HG03432 (cell line): ENCODE measurements at regions not wholly inside any gene's neighbourhood (a gene's known extent, or its start where the extent isn't known, plus 50 kb on each side); places are given as distances from the start of the nearest gene placed in this dataset.

ENCODE experiments used
- ATAC-seq: cut with Tn5 transposase; IDR thresholded peaks from one replicate; pipeline ENCODE4 v1.9.1; 2021; ENCODE audit warnings: mild to moderate bottlenecking, moderate library complexity; ENCODE audit not compliant: unreplicated experiment

GRCh38 chrX:114332766-114333165 lies 251.1 kb upstream of the HTR2C start:
- ATAC-seq = no peak

DNA sequence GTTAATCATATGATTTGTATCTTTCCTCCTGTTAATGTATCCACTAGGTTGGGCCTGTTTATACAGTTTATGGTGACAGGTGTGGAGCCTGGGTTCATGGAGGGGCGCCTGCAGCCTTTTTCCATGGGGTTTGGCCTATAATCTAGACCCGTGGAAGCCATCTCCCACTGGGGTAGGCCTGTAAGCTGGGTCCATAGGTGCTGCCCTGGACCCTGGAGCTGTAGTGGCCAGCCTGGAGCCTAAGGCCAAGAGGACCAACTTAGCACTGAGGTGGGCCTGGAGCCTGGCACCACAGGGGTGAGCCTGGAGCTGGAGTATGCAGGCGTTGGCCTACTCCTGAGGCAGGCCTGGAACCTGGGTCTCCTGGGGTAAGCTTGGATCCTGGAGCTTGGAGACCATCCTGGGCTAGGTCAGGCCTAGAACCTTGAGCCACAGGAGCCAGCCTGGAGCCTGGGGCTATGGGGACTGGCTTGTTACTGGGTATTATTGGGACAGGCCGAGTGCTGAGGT lies 249.4 kb upstream of the HTR2C start:
- no peak for ATAC-seq

DNA sequence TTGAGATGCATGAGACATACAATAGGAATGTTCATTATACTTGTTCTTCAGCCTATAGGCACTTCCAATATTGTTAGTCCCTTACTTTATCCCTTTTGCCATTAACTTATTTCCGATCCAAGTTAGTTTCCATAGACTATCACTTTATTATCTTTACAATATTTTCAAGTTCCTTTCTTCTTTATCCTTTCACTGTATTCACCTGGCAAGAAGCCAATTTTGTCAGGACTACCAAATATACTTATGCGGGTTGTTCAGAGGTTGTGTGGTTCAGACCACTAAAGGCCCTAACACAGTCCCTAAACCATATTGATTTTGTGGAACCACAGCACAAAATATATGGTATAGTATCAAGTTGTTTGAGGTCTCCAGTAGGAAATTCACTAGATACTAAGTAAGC lies 245.0 kb upstream of the HTR2C start:
- no peak for ATAC-seq

DNA sequence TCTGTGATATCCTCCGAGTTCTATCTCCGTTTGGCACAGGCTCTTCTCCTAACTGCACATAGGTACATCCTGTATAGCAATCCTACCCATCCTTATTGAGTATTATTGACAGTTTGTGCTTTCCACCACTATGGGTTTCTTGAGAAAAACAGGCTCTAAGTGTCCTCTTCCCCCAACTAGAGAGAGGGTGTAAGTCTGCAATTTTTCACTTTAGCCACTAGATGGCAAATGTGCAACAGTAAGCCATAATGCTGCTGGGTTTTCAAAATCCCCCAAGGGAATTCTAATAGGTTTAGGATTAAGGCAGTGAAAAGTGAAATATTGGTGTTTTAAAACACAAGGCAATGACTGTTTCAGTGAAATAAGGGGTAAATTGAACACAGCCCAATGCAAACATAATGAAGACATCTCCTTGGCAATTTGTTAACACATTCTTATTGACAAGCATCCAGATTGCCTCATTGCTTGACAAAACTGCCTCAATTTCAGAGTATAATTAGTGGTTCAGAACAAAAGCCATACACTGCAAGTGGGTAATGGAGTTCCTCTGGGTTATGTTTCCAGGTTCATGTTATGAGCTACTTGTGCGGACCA lies 239.0 kb upstream of the HTR2C start:
- ATAC-seq = peak; percentile 91

- ATAC-seq = no peak
Observed at GRCh38 chrX:114361076-114361725, 222.7 kb upstream of the HTR2C start.

GRCh38 chrX:114363346-114363745 lies 220.5 kb upstream of the HTR2C start:
- ATAC-seq = no peak

DNA sequence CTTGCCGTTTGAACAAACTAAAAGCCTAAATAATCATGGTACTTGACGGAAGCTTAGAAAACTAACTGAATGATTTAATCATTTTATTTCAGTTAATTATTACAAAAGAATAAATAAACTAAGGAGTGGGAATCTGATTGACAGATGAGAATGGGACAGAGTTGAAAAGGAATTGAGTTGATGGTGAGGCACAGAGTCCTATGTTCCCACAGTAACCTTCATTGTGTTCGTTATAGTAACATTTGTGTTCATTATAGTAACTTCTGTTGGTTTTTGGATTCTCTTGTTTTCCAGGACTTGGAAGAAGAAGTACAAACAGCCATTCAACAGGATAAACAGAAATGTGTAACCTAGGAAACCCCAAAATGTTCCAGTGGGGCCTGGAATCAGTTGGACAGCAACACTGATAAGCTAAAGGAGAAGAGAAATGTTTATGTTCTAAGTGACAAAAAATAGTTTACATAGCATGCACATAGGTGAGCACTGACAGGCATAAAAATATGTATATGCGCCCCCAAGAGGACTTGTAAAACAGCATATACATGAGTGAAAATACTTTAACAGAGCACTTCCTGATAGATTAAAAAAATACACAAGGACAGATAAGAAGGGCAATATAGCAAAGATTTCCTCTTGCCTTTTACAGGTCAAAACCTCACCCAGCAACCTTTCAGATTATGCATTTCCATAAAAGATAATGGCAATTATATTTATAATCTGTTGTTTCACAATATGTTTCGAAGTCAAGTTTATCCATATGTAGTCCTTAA lies 218.6 kb upstream of the HTR2C start:
- no peak for ATAC-seq

GRCh38 chrX:114372937-114373336 lies 210.9 kb upstream of the HTR2C start:
- ATAC-seq = no peak

GRCh38 chrX:114390251-114390796 lies 193.6 kb upstream of the HTR2C start:
- no peak for ATAC-seq
